NCI-H2107 treated with DMSO at 0.1 percent for 48 hours (cell line): ENCODE measurements at regions not wholly inside any gene's neighbourhood (a gene's known extent, or its start where the extent isn't known, plus 50 kb on each side); places are given as distances from the start of the nearest gene placed in this dataset.

Experiments
- DNase-seq: peaks from one replicate; lab custom pipeline; 2025; ENCODE audit not compliant: unreplicated experiment; lab: John Stamatoyannopoulos, UW

GRCh38 chr5:135220394-135221186, 178.4 kb downstream of the MACROH2A1 start:
- DNase-seq, result no peak

DNA sequence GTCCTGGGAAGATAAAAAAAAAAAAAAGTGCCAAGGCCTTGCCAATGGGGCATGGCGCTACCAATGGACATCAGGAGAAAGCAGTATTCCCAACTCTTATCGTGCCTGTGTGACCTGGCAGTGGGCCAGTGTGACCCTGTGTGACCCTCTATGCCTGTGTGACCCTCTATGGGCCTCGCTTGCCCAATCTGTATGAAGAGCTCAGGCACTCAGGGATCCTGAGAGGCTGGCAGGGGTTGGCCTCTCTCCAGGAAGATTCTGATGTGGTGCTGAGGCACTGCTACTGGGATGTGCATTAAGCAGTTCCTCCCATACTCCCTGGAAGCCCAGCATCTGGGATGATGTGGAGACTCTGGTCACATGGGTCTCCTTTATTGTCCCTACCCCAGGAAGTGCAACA, 179.2 kb downstream of the MACROH2A1 start:
- no peak for DNase-seq

DNA sequence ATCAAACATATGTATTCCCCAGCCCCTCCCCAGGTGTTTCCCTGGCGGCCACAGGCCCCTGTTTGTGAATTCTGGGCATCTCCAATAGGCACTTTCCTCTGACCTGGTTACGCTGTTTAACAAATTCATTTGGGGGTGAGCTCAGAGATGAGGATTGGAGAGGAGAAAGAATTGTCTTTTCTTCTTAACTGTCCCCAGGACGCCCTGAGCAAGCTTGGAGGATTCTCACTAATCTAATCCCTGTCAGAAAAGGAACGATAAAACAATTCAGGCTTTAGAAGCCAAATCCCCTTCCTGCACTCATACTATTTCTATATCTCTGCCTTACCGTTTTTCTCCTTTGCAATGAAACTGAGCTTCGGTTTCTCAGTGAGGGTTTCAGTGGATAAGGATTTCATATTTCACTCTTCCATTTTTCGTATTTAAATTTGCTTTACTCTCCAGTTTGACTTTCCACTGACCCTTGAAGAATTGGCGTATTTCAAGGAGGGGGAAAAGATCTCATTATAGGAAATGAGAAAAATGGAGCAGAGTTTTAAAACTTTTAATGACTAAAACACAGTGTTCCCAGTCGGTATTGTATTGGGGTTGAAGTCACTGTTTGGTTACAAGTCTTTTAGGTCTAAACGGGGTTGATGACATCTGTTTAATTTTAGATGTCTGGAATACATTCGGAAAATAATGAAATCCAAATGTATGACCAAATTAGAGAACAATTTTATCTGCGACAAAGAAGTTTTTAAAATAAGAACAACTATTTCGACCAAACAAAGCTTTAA, 180.1 kb downstream of the MACROH2A1 start:
- DNase-seq, result no peak

DNA sequence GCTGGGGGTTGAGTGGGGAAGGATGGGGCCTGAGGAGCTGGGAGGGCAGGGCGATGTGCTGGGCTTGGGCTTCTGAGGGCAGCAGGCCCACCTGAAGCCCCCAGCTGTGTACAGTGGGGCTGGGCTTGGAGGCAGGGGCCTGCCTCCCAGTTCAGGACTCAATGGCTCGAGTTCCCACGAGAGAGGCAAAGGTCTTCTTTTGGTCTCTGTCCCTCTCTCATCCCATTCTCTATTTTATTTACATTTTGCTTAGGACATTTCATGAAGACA, 180.6 kb downstream of the MACROH2A1 start:
- no peak for DNase-seq

- no peak for DNase-seq
Observed at GRCh38 chr5:135217669-135218485, 181.2 kb downstream of the MACROH2A1 start.

DNA sequence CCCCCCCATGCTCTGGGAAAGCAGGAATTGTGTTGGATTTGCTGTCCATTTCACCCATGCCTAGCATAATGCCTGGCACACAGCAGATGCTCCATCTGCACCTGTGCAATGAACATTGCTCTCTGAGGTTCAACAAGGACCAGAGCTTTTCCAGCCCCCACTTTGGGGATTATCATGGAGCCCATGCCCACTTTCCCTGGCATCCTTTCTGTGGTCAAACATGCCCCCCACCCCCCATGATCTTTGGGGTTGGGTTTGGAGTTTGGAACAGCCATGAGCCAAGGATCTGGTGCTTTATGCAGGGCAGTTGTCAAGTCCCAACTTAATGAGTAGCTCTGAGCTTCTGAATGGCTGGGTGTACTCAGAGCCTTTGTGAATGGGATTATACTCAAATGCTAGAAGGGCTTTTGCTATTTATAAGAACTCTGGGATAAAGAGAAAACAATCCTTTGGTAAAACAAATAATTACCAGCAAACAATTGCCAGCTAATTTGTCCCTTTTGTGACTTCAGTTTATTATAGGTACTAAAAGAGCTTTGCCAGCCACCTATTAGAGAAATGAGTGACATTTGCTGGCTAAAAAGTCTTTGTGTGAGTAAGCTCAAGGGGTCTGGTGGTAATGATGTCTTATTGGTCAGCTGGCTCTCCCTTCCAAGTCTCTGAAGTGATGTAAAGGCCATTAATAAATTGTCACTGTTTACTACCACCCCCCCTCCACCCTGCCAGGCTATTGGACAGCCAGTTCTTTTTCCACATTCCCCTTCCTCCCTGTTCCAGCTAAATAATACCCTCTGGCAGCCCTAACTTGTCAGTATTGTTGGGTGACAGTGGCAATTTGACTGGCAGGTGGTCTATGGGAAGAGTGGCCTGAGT, 182.3 kb downstream of the MACROH2A1 start:
- DNase-seq, result no peak

GRCh38 chr5:135215617-135216470, 181.8 kb upstream of the PITX1 start:
- DNase-seq, result no peak

- no peak for DNase-seq
Observed at GRCh38 chr5:135214897-135215616, 181.0 kb upstream of the PITX1 start.

- no peak for DNase-seq
Observed at GRCh38 chr5:135213466-135214239, 179.6 kb upstream of the PITX1 start.

GRCh38 chr5:135213027-135213386, 179.0 kb upstream of the PITX1 start:
- DNase-seq, result no peak

DNA sequence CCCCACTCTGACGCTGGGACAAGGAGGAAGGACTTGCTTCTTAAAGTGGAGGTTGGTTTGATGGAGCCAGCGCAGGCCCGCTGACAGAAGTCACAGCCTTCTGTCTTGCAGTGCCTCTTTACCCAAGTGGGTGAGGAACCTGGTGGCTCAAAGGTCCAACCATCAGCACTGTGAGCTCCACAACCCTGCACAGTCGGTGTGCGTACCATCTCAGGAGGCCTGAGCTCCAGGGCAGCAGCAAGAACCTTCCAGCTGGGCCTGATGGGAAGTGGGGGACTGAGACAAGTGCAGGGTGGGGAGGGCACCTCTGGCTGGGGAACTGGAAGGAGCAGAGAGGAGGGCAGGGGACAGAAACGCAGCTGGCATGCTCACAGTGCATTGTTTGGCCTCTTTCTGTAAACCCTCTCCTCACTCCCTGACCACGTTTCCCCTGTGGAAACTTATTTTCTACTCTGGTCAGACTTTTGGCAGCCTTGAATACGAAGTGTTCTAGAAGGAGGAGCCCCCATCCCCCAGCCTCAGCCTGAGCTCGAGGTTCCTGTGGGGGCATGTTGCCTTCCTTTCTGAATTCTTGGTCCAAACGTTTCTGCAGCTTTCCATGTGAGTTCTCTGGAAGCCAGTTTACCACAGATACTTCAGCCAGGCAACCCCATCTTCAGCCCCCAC, 178.5 kb upstream of the PITX1 start:
- DNase-seq, result no peak

DNA sequence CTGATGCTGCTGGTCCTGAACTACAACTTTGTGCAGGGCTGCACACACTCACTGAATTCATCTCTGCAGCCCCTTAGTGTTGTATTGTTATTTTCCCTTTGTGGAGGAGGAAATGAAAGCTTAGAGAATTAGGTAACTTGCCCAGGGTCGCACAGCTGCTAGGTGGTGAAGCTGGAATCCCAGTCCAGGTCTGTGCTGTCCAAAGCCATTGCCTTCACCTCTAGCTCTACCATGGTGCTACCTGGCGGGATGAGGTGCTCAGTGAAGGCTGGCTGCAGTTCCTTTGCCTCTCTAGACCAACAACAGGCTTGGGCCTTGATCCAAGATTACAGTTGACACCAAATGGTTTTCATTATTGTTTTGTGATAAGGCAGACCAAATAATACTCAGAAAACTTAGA, 177.8 kb upstream of the PITX1 start:
- DNase-seq, result no peak

DNA sequence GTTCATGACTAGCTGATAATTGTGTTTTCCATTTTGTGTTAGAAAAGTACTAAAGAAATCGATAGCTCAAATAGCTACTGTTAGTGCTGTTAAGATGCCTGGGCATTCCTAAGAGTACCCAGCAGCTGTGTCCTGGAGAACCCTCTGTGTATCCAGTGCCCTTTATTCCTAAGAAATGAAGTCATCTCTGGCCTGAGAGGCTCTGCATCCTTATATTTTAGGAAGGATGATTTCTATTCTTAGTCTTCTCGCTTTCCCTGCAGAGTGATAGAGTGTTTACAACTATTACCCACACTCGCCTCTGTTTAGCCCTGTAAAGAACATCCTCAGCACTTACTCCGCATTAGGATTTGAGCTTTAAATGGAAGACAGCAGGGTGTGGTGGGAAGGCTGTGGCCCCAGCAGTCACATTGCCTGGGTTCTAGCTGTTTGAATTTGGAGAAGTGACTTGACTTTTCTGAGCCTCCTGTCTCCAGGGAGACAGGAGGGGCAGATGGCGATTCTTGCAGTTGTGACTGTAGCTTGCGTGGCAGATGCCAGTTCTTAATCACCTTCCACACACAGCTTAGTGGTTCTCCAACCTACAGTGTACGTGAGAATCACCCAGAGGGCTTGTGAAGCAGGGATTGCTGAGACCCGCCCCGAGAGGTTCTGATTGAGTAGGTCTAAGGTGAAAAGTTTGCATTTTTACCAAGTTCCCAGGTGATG, 177.2 kb upstream of the PITX1 start:
- no peak for DNase-seq

DNA sequence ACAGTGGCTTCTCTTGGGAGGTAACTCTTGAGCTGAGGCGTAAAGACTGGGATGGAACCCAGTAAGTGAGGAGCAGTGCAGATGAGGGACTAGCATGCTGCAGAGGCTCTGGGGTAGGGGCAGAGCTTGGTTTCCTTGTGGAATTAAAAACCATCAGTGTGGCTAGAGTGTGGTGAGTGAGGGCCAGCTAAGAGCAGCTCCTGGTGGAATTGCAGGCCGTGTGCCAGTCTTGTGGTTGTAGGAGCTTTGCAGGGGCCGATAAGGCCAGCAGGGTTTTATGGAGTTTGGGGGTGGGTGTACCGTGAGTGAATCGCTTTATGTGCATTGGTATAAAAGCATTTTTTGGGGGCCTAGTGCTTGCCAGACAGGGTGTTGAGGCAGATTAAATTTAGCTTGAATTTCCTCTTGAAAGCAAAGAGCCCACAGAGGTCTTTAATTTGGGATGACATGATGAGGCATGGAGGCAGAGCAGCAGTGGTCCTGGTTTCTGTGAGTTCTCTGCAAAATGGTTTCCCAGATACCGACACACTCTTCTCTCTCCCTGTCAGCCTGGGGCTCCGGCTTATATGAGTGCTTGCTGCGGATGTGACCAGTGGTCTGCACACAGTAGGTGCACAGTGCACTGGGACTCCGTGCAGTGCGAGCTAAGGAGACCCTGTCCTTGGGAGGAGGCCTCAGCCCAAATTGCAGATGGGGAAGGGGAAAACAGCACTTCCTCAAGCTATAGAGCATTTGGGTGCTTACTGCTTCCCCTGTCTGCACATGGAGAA, 176.4 kb upstream of the PITX1 start:
- DNase-seq, result no peak

GRCh38 chr5:135208903-135209721, 175.1 kb upstream of the PITX1 start:
- peak; percentile 36 for DNase-seq

DNA sequence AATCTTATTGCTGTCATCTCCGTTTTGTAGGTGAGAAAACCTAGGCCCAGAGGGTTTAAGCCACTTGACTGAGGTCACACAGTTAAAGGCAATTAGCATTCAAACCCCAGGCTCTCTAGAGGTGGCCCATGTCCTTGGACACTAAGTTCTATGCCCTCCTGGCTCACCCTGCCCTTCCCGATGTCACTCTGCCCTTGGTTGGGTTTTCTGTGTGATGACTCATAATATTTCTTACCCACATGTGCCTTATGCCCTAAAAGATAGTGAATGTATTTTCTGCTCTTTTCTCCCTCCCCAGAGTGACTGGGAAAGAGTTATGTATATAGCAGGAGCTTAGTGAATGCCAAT, 174.5 kb upstream of the PITX1 start:
- no peak for DNase-seq
